Naive thymus-derived CD4-positive, alpha-beta T cell (primary cell): ENCODE measurements at regions not wholly inside any gene's neighbourhood (a gene's known extent, or its start where the extent isn't known, plus 50 kb on each side); places are given as distances from the start of the nearest gene placed in this dataset.

Source experiments
- ATAC-seq: fragments of 150-1000 bp; cut with Tn5 transposase; 2 replicates; pipeline ENCODE4 v1.10.0; 2021; ENCODE audit warnings: mild to moderate bottlenecking, moderate library complexity
- CTCF ChIA-PET: fragments of 350-600 bp; sonication (Branson Sonifier 250); formaldehyde crosslinking; loops from one replicate; lab custom pipeline; 2021; ENCODE audit warnings: antibody characterized with exemption; lab: Charles Lee
- POLR2A ChIA-PET: fragments of 350-600 bp; sonication (Branson Sonifier 250); formaldehyde crosslinking; loops from one replicate; lab custom pipeline; 2021; ENCODE audit warnings: antibody characterized with exemption, inconsistent platforms; lab: Charles Lee
- DNase-seq, 9 donors: peaks; one replicate each; pipeline versions ENCODE4 v3.0.0 to v3.0.0-alpha.2; 2020 to 2022; ENCODE audit warnings: mixed read lengths in 1 of 9
- H3K27ac ChIP-seq: one replicate; pipeline ENCODE4 v1.7.0; 2013; ENCODE audit warnings: mild to moderate bottlenecking, low read depth, low read length, moderate library complexity
- H3K27me3 ChIP-seq, 2 donors: one replicate each; pipeline ENCODE4 v1.7.0; 2013; ENCODE audit warnings: low read length in 2 of 2, mild to moderate bottlenecking in 2 of 2, moderate library complexity in 2 of 2; ENCODE audit not compliant: control insufficient read depth in 2 of 2, insufficient read depth in 2 of 2
- H3K36me3 ChIP-seq, 3 experiments: 1 replicate in 2 of 3; 2 replicates in 1 of 3; pipeline ENCODE4 v1.7.0; 2013; ENCODE audit warnings: low read length in 3 of 3, mild to moderate bottlenecking in 3 of 3, moderate library complexity in 1 of 3; ENCODE audit not compliant: insufficient read depth in 3 of 3, control insufficient read depth in 2 of 3
- H3K4me1 ChIP-seq, 2 donors: one replicate each; pipeline ENCODE4 v1.7.0; 2013; ENCODE audit warnings: low read length in 2 of 2, mild to moderate bottlenecking in 2 of 2, moderate library complexity in 1 of 2; ENCODE audit not compliant: control insufficient read depth in 2 of 2, insufficient read depth in 2 of 2
- H3K4me3 ChIP-seq: 2 replicates; pipeline ENCODE4 v1.7.0; 2013; ENCODE audit warnings: mild to moderate bottlenecking, low read length
- H3K9me3 ChIP-seq, 3 experiments: 1 replicate in 2 of 3; 2 replicates in 1 of 3; pipeline ENCODE4 v1.7.0; 2013; ENCODE audit warnings: low read length in 3 of 3; ENCODE audit not compliant: control insufficient read depth in 2 of 3
- H3K27ac Mint-ChIP-seq, 9 donors: one replicate each; pipeline ENCODE4 v1.8.0; 2020 to 2022; ENCODE audit warnings: mixed read lengths in 9 of 9, mild to moderate bottlenecking in 8 of 9, moderate library complexity in 5 of 9, inconsistent platforms in 2 of 9
- H3K27me3 Mint-ChIP-seq, 5 donors: one replicate each; pipeline ENCODE4 v1.8.0; 2021 to 2022; ENCODE audit warnings: mixed read lengths in 5 of 5, mild to moderate bottlenecking in 1 of 5
- H3K36me3 Mint-ChIP-seq, 5 donors: one replicate each; pipeline ENCODE4 v1.8.0; 2020 to 2022; ENCODE audit warnings: mixed read lengths in 5 of 5, mild to moderate bottlenecking in 3 of 5, inconsistent platforms in 1 of 5
- H3K4me1 Mint-ChIP-seq, 7 donors: one replicate each; pipeline ENCODE4 v1.8.0; 2020 to 2022; ENCODE audit warnings: mixed read lengths in 7 of 7, mild to moderate bottlenecking in 3 of 7, inconsistent platforms in 1 of 7
- H3K4me3 Mint-ChIP-seq, 10 donors: one replicate each; pipeline ENCODE4 v1.8.0; 2020 to 2022; ENCODE audit warnings: mild to moderate bottlenecking in 10 of 10, mixed read lengths in 10 of 10, moderate library complexity in 6 of 10, inconsistent platforms in 2 of 10
- H3K9me3 Mint-ChIP-seq, 11 donors: one replicate each; pipeline ENCODE4 v1.8.0; 2020 to 2022; ENCODE audit warnings: mixed read lengths in 11 of 11, mild to moderate bottlenecking in 4 of 11, inconsistent platforms in 1 of 11, moderate library complexity in 1 of 11
- intact Hi-C, 2 donors: fragments of 100-400 bp; cut with micrococcal nuclease; formaldehyde crosslinking; loops; one replicate each; pipeline ENCODE4 v1.15.1; 2023

- Mint-ChIP-seq H3K9me3 (peaks cover 0 to 7% (median 2%) of the 10 kb centered on the region in 11 donors), H3K27ac (no peak overlapping the region), H3K36me3 (no peaks in the 10 kb centered on the region), H3K27me3 (peaks cover 17 to 37% (median 21%) of the 10 kb centered on the region in 5 donors), H3K4me1 (peaks cover 0 to 3% (median 0%) of the 10 kb centered on the region in 7 donors), H3K4me3 (no peak overlapping the region)
- ChIA-PET CTCF (no interaction called here), POLR2A (no interaction called here)
- DNase-seq (no peak), ATAC-seq (no peak)
- H3K36me3 ChIP-seq, result no peaks in the 10 kb centered on the region
- H3K27me3 ChIP-seq, result no peaks in the 10 kb centered on the region
- no peak overlapping the region for H3K4me3 ChIP-seq
- no peaks in the 10 kb centered on the region for H3K4me1 ChIP-seq
- H3K27ac ChIP-seq, result no peak overlapping the region
- no peaks in the 10 kb centered on the region for H3K9me3 ChIP-seq
- intact Hi-C loops, result loop anchor here in 1 of 2 donors (2.0 kb wide), 1 partner anchor 1505 kb away; no protein-coding TSS in a partner anchor
These were observed 159.8 kb downstream of the CPEB2 start for GRCh38 chr4:15162046-15162445.

- H3K27ac Mint-ChIP-seq, result no peak overlapping the region
- Histone ChIP-seq H3K27me3 (no peaks in the 10 kb centered on the region), H3K4me3 (no peak overlapping the region), H3K27ac (no peak overlapping the region), H3K4me1 (no peaks in the 10 kb centered on the region), H3K36me3 (no peaks in the 10 kb centered on the region), H3K9me3 (no peaks in the 10 kb centered on the region)
- peaks cover 17 to 33% (median 25%) of the 10 kb centered on the region in 5 donors for H3K27me3 Mint-ChIP-seq
- ATAC-seq (no peak), DNase-seq (peak in 3 of 9 donors; percentile 2 to 8 (median 8))
- H3K4me1 Mint-ChIP-seq, result peaks cover 0 to 3% (median 0%) of the 10 kb centered on the region in 7 donors
- CTCF ChIA-PET, result no interaction called here
- no peak overlapping the region for H3K4me3 Mint-ChIP-seq
- intact Hi-C loops, result loop anchor here in 1 of 2 donors (2.0 kb wide), 1 partner anchor 1506 kb away; no protein-coding TSS in a partner anchor
- no peaks in the 10 kb centered on the region for H3K36me3 Mint-ChIP-seq
- H3K9me3 Mint-ChIP-seq, result peaks cover 0 to 2% (median 0%) of the 10 kb centered on the region in 11 donors
- POLR2A ChIA-PET, result no interaction called here
These were observed 160.4 kb downstream of the CPEB2 start for GRCh38 chr4:15162465-15163283.

GRCh38 chr4:15163284-15163645 lies 161.0 kb downstream of the CPEB2 start:
- no peaks in the 10 kb centered on the region for H3K27me3 ChIP-seq
- Mint-ChIP-seq H3K4me3 (no peak overlapping the region), H3K9me3 (peaks cover 0 to 2% (median 0%) of the 10 kb centered on the region in 11 donors), H3K36me3 (no peaks in the 10 kb centered on the region), H3K27ac (no peak overlapping the region), H3K4me1 (peaks cover 0 to 3% (median 0%) of the 10 kb centered on the region in 7 donors), H3K27me3 (peaks cover 17 to 31% (median 28%) of the 10 kb centered on the region in 5 donors)
- H3K27ac ChIP-seq, result no peak overlapping the region
- ATAC-seq, result no peak
- no peaks in the 10 kb centered on the region for H3K9me3 ChIP-seq
- no peaks in the 10 kb centered on the region for H3K4me1 ChIP-seq
- DNase-seq, result no peak
- CTCF ChIA-PET, result no interaction called here
- POLR2A ChIA-PET, result no interaction called here
- H3K4me3 ChIP-seq, result no peak overlapping the region
- intact Hi-C loops, result loop anchor here in 1 of 2 donors (2.0 kb wide), 1 partner anchor 1506 kb away; no protein-coding TSS in a partner anchor
- H3K36me3 ChIP-seq, result no peaks in the 10 kb centered on the region

GRCh38 chr4:15164571-15164970 lies 162.3 kb downstream of the CPEB2 start:
- no peaks in the 10 kb centered on the region for H3K36me3 Mint-ChIP-seq
- ATAC-seq (no peak), DNase-seq (no peak)
- H3K9me3 ChIP-seq, result no peaks in the 10 kb centered on the region
- H3K27ac Mint-ChIP-seq, result no peak overlapping the region
- ChIA-PET CTCF (no interaction called here), POLR2A (no interaction called here)
- H3K4me3 ChIP-seq, result no peak overlapping the region
- H3K4me1 Mint-ChIP-seq, result peaks cover 0 to 3% (median 0%) of the 10 kb centered on the region in 7 donors
- no peaks in the 10 kb centered on the region for H3K4me1 ChIP-seq
- H3K4me3 Mint-ChIP-seq, result no peak overlapping the region
- H3K27me3 Mint-ChIP-seq, result peaks cover 13 to 29% (median 26%) of the 10 kb centered on the region in 5 donors
- no peaks in the 10 kb centered on the region for H3K36me3 ChIP-seq
- intact Hi-C loops, result no loop called here
- no peak overlapping the region for H3K27ac ChIP-seq
- H3K9me3 Mint-ChIP-seq, result no peaks in the 10 kb centered on the region
- H3K27me3 ChIP-seq, result no peaks in the 10 kb centered on the region

GRCh38 chr4:15167743-15168142 lies 165.5 kb downstream of the CPEB2 start:
- Mint-ChIP-seq H3K27me3 (peaks cover 14 to 34% (median 28%) of the 10 kb centered on the region in 5 donors), H3K4me1 (no peaks in the 10 kb centered on the region), H3K4me3 (no peak overlapping the region), H3K27ac (no peak overlapping the region), H3K36me3 (peaks cover 0 to 8% (median 3%) of the 10 kb centered on the region in 5 donors), H3K9me3 (peaks cover 0 to 16% (median 8%) of the 10 kb centered on the region in 11 donors)
- no peaks in the 10 kb centered on the region for H3K27me3 ChIP-seq
- H3K36me3 ChIP-seq, result no peaks in the 10 kb centered on the region
- intact Hi-C loops, result no loop called here
- no peaks in the 10 kb centered on the region for H3K9me3 ChIP-seq
- ChIA-PET POLR2A (no interaction called here), CTCF (interaction anchor here (0.6 kb wide), 1 partner anchor 121 kb away, joined by 3 read pairs; no protein-coding TSS in a partner anchor)
- no peak overlapping the region for H3K27ac ChIP-seq
- DNase-seq, result no peak
- no peak overlapping the region for H3K4me3 ChIP-seq
- no peaks in the 10 kb centered on the region for H3K4me1 ChIP-seq
- no peak for ATAC-seq

GRCh38 chr4:15168759-15169158 lies 166.5 kb downstream of the CPEB2 start:
- ChIA-PET CTCF (no interaction called here), POLR2A (no interaction called here)
- Histone ChIP-seq H3K4me1 (no peaks in the 10 kb centered on the region), H3K9me3 (no peaks in the 10 kb centered on the region), H3K27me3 (no peaks in the 10 kb centered on the region), H3K27ac (no peak overlapping the region), H3K36me3 (no peaks in the 10 kb centered on the region), H3K4me3 (no peak overlapping the region)
- no peak overlapping the region for H3K4me3 Mint-ChIP-seq
- peaks cover 14 to 38% (median 24%) of the 10 kb centered on the region in 5 donors for H3K27me3 Mint-ChIP-seq
- H3K4me1 Mint-ChIP-seq, result no peaks in the 10 kb centered on the region
- no peak for DNase-seq
- H3K27ac Mint-ChIP-seq, result no peak overlapping the region
- ATAC-seq, result no peak
- H3K36me3 Mint-ChIP-seq, result peaks cover 0 to 8% (median 7%) of the 10 kb centered on the region in 5 donors
- H3K9me3 Mint-ChIP-seq, result peaks cover 0 to 22% (median 10%) of the 10 kb centered on the region in 11 donors
- intact Hi-C loops, result no loop called here
